Cardiac muscle cell (in vitro differentiated cells and primary cell): ENCODE measurements at regions not wholly inside any gene's neighbourhood (a gene's known extent, or its start where the extent isn't known, plus 50 kb on each side); places are given as distances from the start of the nearest gene placed in this dataset.

Experiments
- DNase-seq, 2 donors: peaks; one replicate each; pipeline versions ENCODE4 v3.0.0 to v3.0.0-alpha.2; 2010 to 2017; ENCODE audit warnings: low read depth in 1 of 2, low spot score in 1 of 2
- H3K27ac ChIP-seq: fragments of 200-600 bp; sonication (generic); 2 replicates; pipeline ENCODE4 v1.5.1; 2016
- H3K27me3 ChIP-seq: fragments of 200-600 bp; sonication (generic); 2 replicates; pipeline ENCODE4 v1.6.0; 2016; ENCODE audit warnings: control low read depth
- H3K36me3 ChIP-seq: fragments of 200-600 bp; sonication (generic); 2 replicates; pipeline ENCODE4 v1.5.1; 2016; ENCODE audit warnings: control low read depth
- H3K4me1 ChIP-seq: fragments of 200-600 bp; sonication (generic); 2 replicates; pipeline ENCODE4 v1.8.1; 2017; ENCODE audit warnings: low read depth, mild to moderate bottlenecking, mixed run types
- H3K4me3 ChIP-seq: fragments of 200-600 bp; sonication (generic); 2 replicates; pipeline ENCODE4 v1.5.1; 2016; ENCODE audit warnings: mild to moderate bottlenecking
- H3K9me3 ChIP-seq: fragments of 200-600 bp; sonication (generic); 2 replicates; pipeline ENCODE4 v1.5.1; 2017; ENCODE audit warnings: low read depth, mild to moderate bottlenecking, control low read depth
- TF ChIP-seq, protein P1 (sequence below): IDR thresholded peaks from 2 replicates; pipeline ENCODE4 v1.5.1; 2012; ENCODE audit warnings: low read depth, mild to moderate bottlenecking, low read length

DNA sequence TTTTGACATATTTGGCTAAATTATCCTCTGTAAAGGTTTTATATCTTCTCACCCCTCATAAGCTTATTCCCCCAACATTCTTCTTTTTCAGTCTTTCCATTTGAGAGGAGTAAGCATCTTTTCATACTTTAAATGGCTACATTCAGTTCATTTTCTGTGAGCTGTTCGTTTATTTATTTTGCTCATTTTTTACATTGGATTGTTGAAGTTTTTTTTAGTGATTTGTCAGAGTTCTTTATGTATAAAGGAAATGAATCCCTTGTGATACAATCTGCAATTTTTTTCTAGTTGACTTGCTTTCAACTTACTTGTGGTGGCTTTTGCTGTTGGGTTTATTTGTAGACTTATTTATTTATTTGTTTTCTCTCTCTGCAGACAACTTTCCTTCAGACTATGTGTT, 250.3 kb downstream of the DLEU7 start:
- peaks cover 4% of the 10 kb centered on the region for H3K4me1 ChIP-seq
- TF ChIP-seq, protein P1, sequence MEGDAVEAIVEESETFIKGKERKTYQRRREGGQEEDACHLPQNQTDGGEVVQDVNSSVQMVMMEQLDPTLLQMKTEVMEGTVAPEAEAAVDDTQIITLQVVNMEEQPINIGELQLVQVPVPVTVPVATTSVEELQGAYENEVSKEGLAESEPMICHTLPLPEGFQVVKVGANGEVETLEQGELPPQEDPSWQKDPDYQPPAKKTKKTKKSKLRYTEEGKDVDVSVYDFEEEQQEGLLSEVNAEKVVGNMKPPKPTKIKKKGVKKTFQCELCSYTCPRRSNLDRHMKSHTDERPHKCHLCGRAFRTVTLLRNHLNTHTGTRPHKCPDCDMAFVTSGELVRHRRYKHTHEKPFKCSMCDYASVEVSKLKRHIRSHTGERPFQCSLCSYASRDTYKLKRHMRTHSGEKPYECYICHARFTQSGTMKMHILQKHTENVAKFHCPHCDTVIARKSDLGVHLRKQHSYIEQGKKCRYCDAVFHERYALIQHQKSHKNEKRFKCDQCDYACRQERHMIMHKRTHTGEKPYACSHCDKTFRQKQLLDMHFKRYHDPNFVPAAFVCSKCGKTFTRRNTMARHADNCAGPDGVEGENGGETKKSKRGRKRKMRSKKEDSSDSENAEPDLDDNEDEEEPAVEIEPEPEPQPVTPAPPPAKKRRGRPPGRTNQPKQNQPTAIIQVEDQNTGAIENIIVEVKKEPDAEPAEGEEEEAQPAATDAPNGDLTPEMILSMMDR = no peak
- H3K9me3 ChIP-seq = no peaks in the 10 kb centered on the region
- no peak overlapping the region for H3K4me3 ChIP-seq
- no peak overlapping the region for H3K27ac ChIP-seq
- H3K27me3 ChIP-seq = no peaks in the 10 kb centered on the region
- no peak for DNase-seq
- H3K36me3 ChIP-seq = no peaks in the 10 kb centered on the region

DNA sequence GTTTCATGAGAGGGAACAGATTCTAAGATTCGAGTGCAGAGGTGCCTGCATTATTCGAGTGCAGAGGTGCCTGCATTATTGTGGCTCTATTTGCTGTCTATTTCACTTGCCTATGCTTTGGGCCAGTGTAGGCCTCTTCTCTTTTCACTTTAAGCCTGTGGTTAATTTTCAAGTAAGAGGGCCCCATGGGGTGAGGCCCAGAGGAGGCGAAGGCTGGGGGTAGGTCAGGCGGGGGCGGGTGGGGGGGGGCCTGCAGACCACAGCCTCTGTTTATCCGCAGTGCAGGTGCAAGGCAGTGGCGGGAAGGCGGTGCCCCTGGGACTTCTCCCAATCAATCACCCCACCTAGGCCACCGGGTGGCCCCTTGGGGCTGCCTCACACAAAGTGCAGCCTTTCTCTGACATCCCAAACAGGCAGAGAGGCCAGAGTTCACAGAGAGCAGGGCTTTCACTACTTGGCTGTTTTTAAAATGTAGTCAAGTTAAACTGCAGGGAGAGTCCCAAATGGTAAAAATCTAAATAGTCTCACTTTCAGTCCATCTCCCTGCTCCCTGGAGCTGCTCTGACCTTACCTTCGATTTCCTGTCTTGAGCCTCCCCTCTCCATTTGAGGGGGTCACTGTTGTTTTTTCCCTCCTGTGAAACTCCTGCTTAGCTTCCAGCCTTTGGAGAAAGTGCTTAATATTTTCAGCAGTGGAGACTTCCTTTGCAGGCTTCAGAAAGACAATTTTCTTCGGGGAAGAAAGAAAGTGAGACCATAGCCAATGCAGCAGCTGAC, 249.0 kb downstream of the DLEU7 start:
- TF ChIP-seq, protein P1 = no peak
- Histone ChIP-seq H3K27ac (no peak overlapping the region), H3K4me3 (no peak overlapping the region), H3K4me1 (peaks cover 4% of the 10 kb centered on the region), H3K36me3 (no peaks in the 10 kb centered on the region), H3K9me3 (no peaks in the 10 kb centered on the region), H3K27me3 (no peaks in the 10 kb centered on the region)
- DNase-seq = no peak

DNA sequence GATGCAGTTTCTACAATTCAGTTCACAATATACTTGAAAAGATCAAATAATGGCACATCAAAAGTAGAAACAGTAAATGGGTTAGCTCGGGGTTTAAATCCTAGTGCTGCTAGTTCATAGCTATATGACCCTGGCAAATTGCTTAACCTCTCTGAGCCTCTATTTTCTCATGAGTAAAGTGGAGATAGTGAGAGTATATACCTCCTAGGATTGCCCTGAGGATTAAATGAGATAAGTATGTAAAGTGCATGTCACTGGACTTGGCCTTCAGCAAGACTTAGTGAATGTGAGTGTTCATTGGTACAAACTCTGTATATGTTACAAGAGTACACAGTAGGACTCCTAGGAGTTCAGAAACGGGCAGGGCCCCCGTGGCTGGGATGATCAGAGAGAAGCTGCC, 248.3 kb downstream of the DLEU7 start:
- Histone ChIP-seq H3K4me3 (no peak overlapping the region), H3K36me3 (no peaks in the 10 kb centered on the region), H3K9me3 (no peaks in the 10 kb centered on the region), H3K4me1 (peaks cover 4% of the 10 kb centered on the region), H3K27ac (no peak overlapping the region), H3K27me3 (no peaks in the 10 kb centered on the region)
- DNase-seq = no peak
- TF ChIP-seq, protein P1 = no peak

DNA sequence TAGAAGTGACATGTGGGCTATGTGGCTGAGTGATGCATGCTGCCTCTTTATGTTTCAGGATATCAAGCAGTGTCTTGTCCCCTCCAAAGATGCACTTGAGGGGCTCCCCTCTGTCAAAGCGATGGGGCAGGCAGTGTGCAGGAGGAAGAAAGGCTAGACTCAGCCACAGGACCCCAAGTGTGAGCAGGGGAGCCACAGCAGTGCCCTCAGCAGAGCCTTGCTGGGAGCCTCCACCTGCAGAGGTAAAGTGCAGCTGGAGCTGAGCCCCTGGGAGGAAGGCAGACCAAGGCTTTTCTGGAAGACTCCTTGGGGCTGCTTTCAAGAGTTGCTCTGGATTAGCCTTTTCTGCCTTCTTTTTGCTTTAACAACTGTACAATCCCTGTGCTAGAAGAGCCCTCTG, 247.3 kb downstream of the DLEU7 start:
- Histone ChIP-seq H3K27ac (no peak overlapping the region), H3K27me3 (no peaks in the 10 kb centered on the region), H3K4me1 (peaks cover 4% of the 10 kb centered on the region), H3K36me3 (no peaks in the 10 kb centered on the region), H3K4me3 (no peak overlapping the region), H3K9me3 (no peaks in the 10 kb centered on the region)
- no peak for DNase-seq
- TF ChIP-seq, protein P1 = no peak

DNA sequence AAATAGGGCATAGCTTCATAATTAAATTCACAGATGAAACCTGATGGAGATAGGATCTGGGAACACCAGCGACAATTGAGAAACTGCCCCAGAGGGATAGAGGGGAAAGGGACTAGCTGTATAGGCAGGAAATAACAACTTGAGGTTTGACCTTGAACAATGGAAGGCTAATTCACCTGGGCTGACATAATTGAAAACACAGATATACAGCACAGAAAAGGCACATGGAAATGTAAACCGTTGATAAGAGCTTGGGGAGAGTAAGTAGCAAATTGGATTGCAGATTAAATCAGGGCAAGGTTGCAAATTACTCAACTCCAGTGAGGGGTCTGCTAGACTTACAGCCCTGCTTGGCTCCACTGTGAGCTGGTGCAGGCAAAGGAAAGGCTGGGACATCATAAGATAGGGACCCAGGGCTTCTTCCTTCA, 246.7 kb downstream of the DLEU7 start:
- TF ChIP-seq, protein P1 = no peak
- no peak overlapping the region for H3K27ac ChIP-seq
- H3K9me3 ChIP-seq = no peaks in the 10 kb centered on the region
- DNase-seq = no peak
- no peaks in the 10 kb centered on the region for H3K27me3 ChIP-seq
- no peaks in the 10 kb centered on the region for H3K36me3 ChIP-seq
- H3K4me3 ChIP-seq = no peak overlapping the region
- peaks cover 4% of the 10 kb centered on the region for H3K4me1 ChIP-seq

DNA sequence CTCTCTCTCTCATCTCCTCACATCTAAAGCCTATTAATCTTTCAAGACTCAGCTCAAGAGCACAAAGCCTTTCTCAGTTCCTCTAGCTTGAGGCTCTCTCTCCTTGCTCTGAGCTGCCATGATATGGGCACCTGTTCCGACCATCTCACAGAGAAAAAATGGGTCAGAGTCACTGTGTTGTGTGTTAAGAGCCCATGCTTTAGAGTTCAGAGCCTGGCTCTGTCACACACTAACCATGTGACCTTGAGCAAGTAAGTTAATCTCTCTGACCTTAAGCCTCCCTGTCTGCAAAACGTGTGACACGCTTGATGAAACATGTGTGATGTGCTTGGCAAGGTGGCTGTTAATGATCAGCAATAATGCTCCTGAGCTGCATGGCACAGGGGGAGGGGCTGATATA, 245.2 kb downstream of the DLEU7 start:
- Histone ChIP-seq H3K27ac (no peak overlapping the region), H3K4me1 (peaks cover 4% of the 10 kb centered on the region), H3K36me3 (no peaks in the 10 kb centered on the region), H3K9me3 (no peaks in the 10 kb centered on the region), H3K4me3 (no peak overlapping the region), H3K27me3 (no peaks in the 10 kb centered on the region)
- no peak for DNase-seq
- TF ChIP-seq, protein P1 = no peak
